ENCODE measurements at regions not wholly inside any gene's neighbourhood (a gene's known extent, or its start where the extent isn't known, plus 50 kb on each side); places are given as distances from the start of the nearest gene placed in this dataset.

DNA sequence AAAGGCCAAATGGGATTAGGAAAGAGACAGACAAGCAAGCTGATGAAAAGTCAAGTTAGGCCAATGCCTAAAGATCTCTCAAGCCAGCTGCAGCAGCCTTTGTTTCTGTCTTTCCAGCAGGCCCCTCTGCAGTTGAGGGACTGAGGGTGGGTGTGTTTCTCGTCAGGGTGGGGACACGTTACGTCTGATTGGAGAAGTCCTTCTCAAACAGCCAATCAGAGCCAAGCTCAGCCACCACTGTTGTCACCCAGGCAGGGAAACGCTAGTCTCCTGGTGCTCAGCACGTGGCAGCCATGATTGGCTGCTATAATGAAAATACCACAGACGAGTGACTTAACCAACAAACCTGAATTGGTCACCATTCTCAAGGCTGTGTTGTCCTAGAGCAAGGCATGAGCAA, 177.1 kb upstream of the LCORL start:
- no peak overlapping the region for H3K27ac ChIP-seq (ENCODE audit: insufficient read length, low read depth, low read length)
- H3K36me3 Mint-ChIP-seq (ENCODE audit: insufficient read depth in 1 of 3, low read depth in 3 of 3), result no peaks in the 10 kb centered on the region
- no peak overlapping the region for H2BK5ac ChIP-seq (ENCODE audit: insufficient read length, low read length)
- peaks cover 17 to 22% of the 10 kb centered on the region in 2 experiments for H3K4me1 Mint-ChIP-seq
- H2AK5ac ChIP-seq (ENCODE audit: insufficient read length, low read length), result no peak overlapping the region
- no peak overlapping the region for H3K14ac ChIP-seq (ENCODE audit: insufficient read depth, low read length)
- H3K27ac Mint-ChIP-seq, result no peak overlapping the region
- H3K27me3 ChIP-seq (ENCODE audit: insufficient read depth, low read length), result no peaks in the 10 kb centered on the region
- WGBS (ENCODE audit: extremely low coverage, insufficient read length, low lambda C conversion rate), result no CpG with 5 or more reads among the region's 6 CpGs
- H2BK120ac ChIP-seq (ENCODE audit: low read depth, low read length, poor library complexity, severe bottlenecking), result no peak overlapping the region
- no peak overlapping the region for H3K4me3 Mint-ChIP-seq
- H3T11ph ChIP-seq (ENCODE audit: low read length), result no peak overlapping the region
- no peak for DNase-seq
- no peak overlapping the region for H4K91ac ChIP-seq (ENCODE audit: insufficient read length, low read depth, low read length)
- H3K4me2 ChIP-seq (ENCODE audit: insufficient read depth, insufficient read length, low read length), result no peak overlapping the region
- no peak for TF ChIP-seq CTCF (conservative IDR thresholded peaks at IDR 0.05)
- H3K23ac ChIP-seq (ENCODE audit: insufficient read length, low read depth, low read length), result no peak overlapping the region
- H3K56ac ChIP-seq (ENCODE audit: insufficient read length, low read depth, low read length), result no peak overlapping the region
- no peaks in the 10 kb centered on the region for H3K79me2 ChIP-seq (ENCODE audit: insufficient read depth, low read length)
- H2BK15ac ChIP-seq (ENCODE audit: low read depth, low read length), result no peak overlapping the region
- H2AFZ ChIP-seq (ENCODE audit: low read length), result no peak overlapping the region
- H3K9ac ChIP-seq (ENCODE audit: extremely low read depth, insufficient read length, low read length), result no peak overlapping the region
- no peaks in the 10 kb centered on the region for H4K20me1 ChIP-seq (ENCODE audit: control insufficient read depth, insufficient read depth, insufficient read length)
- no peak overlapping the region for H3K4ac ChIP-seq (ENCODE audit: low read depth, low read length)
- no peak overlapping the region for H4K5ac ChIP-seq (ENCODE audit: insufficient read length, low read depth, low read length)
- H3K9me3 Mint-ChIP-seq, result no peaks in the 10 kb centered on the region
- no peaks in the 10 kb centered on the region for H3K4me1 ChIP-seq (ENCODE audit: insufficient read depth, low read length)
- H4K8ac ChIP-seq (replicated peaks; ENCODE audit: insufficient read length, low read depth, low read length), result no peak overlapping the region
- H3K23me2 ChIP-seq (ENCODE audit: insufficient read length, low read depth, low read length, poor library complexity, severe bottlenecking), result no peaks in the 10 kb centered on the region
- no peaks in the 10 kb centered on the region for H3K9me3 ChIP-seq (ENCODE audit: control insufficient read depth, low read depth, low read length)
- no peak overlapping the region for H2BK20ac ChIP-seq (ENCODE audit: low read depth, low read length, poor library complexity, severe bottlenecking)
- H2BK12ac ChIP-seq (ENCODE audit: insufficient read length, low read depth, low read length), result no peak overlapping the region
- no peaks in the 10 kb centered on the region; the same call in 1 of the 2 replicates for H3K27me3 Mint-ChIP-seq (ENCODE audit: low read depth)
- H3K79me1 ChIP-seq (ENCODE audit: insufficient read depth, low read depth, low read length, poor library complexity, severe bottlenecking), result no peaks in the 10 kb centered on the region
- H3K18ac ChIP-seq (ENCODE audit: insufficient read length, low read depth, low read length), result no peak overlapping the region
